SK-N-SH (cell line): ENCODE measurements at regions not wholly inside any gene's neighbourhood (a gene's known extent, or its start where the extent isn't known, plus 50 kb on each side); places are given as distances from the start of the nearest gene placed in this dataset.

ENCODE experiments used
- CTCF ChIP-seq: fragments of 200-600 bp; sonication (generic); IDR thresholded peaks from 2 replicates; pipeline ENCODE4 v1.6.1; 2017; ENCODE audit warnings: antibody characterized with exemption, mild to moderate bottlenecking, moderate library complexity
- NRF1 ChIP-seq: IDR thresholded peaks from 2 replicates; pipeline ENCODE4 v1.6.1; 2012; ENCODE audit warnings: low read depth, mild to moderate bottlenecking, low read length
- RAD21 ChIP-seq: IDR thresholded peaks from 2 replicates; pipeline ENCODE4 v1.6.1; 2012; ENCODE audit warnings: mild to moderate bottlenecking, low read length
- TEAD4 ChIP-seq: IDR thresholded peaks from 2 replicates; pipeline ENCODE4 v1.4.0; 2012; ENCODE audit warnings: mild to moderate bottlenecking, borderline replicate concordance; ENCODE audit not compliant: insufficient read depth

- no peak for TF ChIP-seq CTCF
- TF ChIP-seq NRF1 = no peak
- TF ChIP-seq RAD21 = no peak
- TF ChIP-seq TEAD4 = no peak
Observed at GRCh38 chr7:12103948-12104347, 107.1 kb upstream of the TMEM106B start.
